T-helper 2 cell (primary cell): ENCODE measurements at regions not wholly inside any gene's neighbourhood (a gene's known extent, or its start where the extent isn't known, plus 50 kb on each side); places are given as distances from the start of the nearest gene placed in this dataset.
A peak's percentile ranks its signal among the peaks of the same experiment; 100 is the strongest.

Experiments used
- DNase-seq, 5 experiments: peaks; one replicate each; pipeline versions ENCODE4 v3.0.0 to v3.0.0-alpha.2; 2012 to 2022

- no peak for DNase-seq
Observed at GRCh38 chr6:129967427-129967826, 51.0 kb upstream of the L3MBTL3 start.

DNA sequence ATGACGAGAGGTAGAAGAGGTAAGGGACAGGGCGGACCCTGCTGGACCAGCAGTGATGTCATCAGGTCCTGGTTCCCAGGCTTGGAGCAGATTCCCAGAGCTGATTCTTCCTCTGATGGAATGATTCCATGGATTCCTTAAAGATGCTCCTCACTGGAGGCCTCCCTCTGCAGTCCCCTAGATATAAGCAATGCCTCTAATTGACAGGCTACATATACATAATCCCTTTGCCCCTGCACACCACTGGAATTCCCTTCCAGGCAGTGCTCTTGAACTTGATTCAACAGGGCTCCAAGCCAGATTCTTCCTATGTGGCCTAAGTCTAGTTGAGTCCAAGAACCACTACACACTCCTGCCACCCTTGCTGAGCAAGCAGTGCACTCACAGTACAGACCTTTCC is 52.3 kb upstream of the L3MBTL3 start:
- DNase-seq = no peak

GRCh38 chr6:129965096-129965495 is 53.3 kb upstream of the L3MBTL3 start:
- no peak for DNase-seq

GRCh38 chr6:129959358-129959930 is 58.9 kb upstream of the L3MBTL3 start:
- DNase-seq = no peak

DNA sequence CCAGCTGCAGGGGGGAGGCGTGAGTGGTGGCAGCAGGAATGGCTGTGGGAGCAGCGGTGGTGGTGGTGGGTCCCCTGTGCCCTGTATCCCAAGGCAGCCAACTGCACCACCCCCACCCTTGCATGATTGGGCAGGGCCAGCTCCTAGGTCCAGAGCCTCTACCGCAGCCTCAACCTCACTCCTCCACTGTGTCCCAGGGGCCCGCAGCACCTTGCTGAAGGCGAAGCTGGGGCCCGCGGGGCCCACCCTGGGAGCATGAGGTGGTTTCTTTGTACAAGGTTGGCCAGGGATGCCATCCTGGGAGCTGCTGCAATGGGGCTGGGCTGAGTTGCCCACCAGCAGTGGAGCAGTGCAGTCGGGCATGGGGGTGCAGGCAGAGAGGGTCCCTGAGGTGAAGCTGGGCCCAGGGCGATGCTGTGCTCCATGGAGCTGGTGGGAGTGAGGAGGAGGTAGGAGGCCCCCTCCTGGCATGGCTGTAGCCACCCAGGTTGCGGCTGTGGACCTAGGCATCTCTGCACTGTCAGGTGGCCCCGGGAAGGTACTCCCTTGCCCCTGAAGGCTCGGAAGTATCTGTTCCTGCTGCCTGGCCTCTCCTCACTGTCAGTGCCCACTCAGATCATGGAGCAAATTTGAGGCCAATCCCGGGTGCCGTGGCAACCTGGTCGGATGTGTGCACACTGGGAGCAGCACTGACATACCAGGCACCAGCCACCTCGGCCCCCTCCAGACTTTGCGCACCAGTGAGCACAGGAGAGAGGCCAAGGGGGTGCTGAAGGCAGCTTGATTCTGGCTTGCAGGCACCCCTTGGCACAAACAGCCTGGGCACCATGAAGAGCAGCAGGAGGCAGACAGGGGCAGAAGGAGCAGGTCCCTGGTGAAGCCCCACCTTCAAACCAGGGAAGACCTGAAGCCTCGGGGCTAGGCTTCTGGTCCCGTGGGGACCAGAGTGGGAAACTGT is 60.2 kb upstream of the L3MBTL3 start:
- DNase-seq = no peak

GRCh38 chr6:129955584-129955983 is 62.8 kb upstream of the L3MBTL3 start:
- DNase-seq = peak in 1 of 5 experiments; percentile 16

GRCh38 chr6:129954749-129955431 is 63.5 kb upstream of the L3MBTL3 start:
- DNase-seq = no peak

DNA sequence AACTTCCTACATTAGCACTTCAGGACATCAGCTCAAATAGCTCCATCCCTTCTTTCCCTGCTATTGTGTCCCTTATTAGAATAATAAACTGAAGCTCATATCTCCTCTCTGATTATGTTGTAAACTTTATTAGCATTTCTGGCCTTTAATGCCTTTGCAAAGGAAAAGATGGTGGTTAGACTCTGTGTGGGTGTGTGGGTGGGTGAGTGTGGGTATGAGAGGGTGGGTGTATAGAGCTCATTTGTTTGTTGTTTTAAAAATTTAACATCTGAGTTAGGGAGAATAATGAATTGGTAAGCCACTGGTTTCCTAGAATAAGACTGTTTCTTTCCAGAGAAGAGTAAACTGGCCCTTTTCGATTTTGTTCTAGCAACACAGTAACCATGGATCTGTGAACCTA is 70.6 kb upstream of the L3MBTL3 start:
- DNase-seq = no peak

GRCh38 chr6:129946439-129947140 is 71.8 kb upstream of the L3MBTL3 start:
- no peak for DNase-seq

- DNase-seq = no peak
Observed at GRCh38 chr6:129943637-129944271, 74.6 kb upstream of the L3MBTL3 start.

DNA sequence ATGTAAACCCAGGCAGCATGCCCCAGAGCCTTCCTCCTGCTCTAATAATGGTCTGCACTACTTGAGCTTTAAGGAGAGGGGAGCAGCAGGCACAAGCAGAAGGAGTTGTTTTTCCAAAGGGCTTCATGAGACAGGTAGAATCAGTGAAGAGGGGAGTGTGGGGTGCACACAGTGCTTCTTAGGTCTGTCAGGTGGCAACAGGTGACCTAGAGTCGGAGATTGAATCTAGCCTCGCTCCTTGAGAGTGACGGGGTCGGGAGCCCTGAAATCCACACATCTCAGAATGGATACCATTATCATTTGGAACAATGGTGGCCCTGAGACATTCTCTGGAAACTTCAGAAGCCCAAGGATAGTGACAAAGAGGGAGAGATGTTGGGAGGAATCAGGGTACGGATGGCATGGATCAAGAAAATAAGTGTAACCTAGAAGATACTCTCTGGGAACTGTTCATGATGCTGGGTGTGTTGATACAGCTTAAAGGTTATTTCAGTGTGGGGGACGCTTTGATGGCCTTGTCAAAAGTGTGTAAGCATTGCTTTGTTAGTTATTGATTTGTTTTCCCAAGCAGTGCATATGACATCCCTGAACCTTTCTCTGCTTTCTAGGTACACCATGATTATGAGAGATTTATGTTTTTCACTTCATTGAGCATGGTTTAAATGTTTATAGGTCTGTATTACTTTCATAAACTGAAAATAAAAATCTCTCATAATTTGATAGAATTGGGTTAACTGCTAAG is 77.8 kb upstream of the L3MBTL3 start:
- no peak for DNase-seq

DNA sequence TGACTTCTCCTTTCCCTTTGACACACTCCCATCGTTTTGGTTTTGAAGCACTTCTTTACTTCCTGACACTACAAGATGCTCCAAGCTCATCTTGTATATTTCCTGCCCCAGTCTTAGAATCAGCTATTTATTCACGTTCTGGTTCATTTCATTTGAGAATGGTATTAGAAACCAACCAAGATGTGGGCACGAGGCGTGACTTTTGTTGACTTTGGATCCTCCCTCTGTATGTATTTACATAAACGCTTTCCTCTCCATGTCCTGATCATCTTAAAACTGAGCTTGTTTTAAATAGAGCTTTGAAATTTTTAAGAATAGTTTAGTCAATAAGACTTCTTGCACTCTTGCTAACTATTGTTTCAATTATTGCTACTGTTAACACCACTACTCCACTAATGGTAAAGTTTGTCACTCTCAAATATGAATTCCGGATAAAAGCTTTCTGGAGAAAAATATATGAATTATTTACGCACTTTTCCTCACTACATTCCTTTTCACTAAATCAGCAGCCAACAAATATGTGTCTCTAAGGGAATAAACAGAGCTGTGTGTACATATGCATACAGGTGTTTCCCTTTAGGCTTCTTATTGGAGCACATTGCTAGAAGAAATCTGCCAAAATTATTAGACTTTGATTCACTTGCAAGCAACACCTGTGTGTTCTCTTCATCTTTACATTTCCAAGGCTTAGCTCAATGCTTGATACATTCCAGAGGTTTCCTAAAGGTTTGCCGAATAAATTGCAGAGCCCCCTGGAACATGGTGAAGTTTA is 77.3 kb upstream of the TMEM244 start:
- no peak for DNase-seq

- DNase-seq = peak in 4 of 5 experiments; percentile 3 to 54 (median 18)
Observed at GRCh38 chr6:129936329-129937165, 75.4 kb upstream of the TMEM244 start.

- no peak for DNase-seq
Observed at GRCh38 chr6:129932321-129932720, 71.2 kb upstream of the TMEM244 start.

GRCh38 chr6:129929433-129929832 is 68.3 kb upstream of the TMEM244 start:
- no peak for DNase-seq

- peak in 1 of 5 experiments; percentile 9 for DNase-seq
Observed at GRCh38 chr6:129923530-129924250, 62.6 kb upstream of the TMEM244 start.

- DNase-seq = no peak
Observed at GRCh38 chr6:129921169-129921817, 60.2 kb upstream of the TMEM244 start.

GRCh38 chr6:129920103-129920798 is 59.1 kb upstream of the TMEM244 start:
- DNase-seq = no peak
